NB4 (cell line): ENCODE measurements at regions not wholly inside any gene's neighbourhood (a gene's known extent, or its start where the extent isn't known, plus 50 kb on each side); places are given as distances from the start of the nearest gene placed in this dataset.
A peak's percentile ranks its signal among the peaks of the same experiment; 100 is the strongest.

ENCODE experiments used
- DNase-seq: peaks from one replicate; pipeline ENCODE4 v3.0.0; 2010; ENCODE audit warnings: low read depth
- H3K4me3 ChIP-seq: one replicate; pipeline ENCODE4 v1.5.1; 2011; ENCODE audit warnings: mild to moderate bottlenecking, low read depth, low read length, moderate library complexity
- CTCF ChIP-seq: IDR thresholded peaks from one replicate; pipeline ENCODE4 v1.5.1; 2012; ENCODE audit warnings: low read depth, low read length
- MAX ChIP-seq: IDR thresholded peaks from 2 replicates; pipeline ENCODE4 v1.6.1; 2011; ENCODE audit warnings: low read depth, low read length
- MYC ChIP-seq: IDR thresholded peaks from 2 replicates; pipeline ENCODE4 v1.6.1; 2011; ENCODE audit warnings: low read depth, low read length
- POLR2A ChIP-seq: IDR thresholded peaks from 2 replicates; pipeline ENCODE4 v1.6.1; 2011; ENCODE audit warnings: mild to moderate bottlenecking; ENCODE audit not compliant: insufficient read length; ENCODE audit errors: extremely low read depth

GRCh38 chr17:77472468-77473310 lies 331.9 kb downstream of the SEC14L1 start:
- TF ChIP-seq POLR2A (no peak), MYC (no peak), MAX (no peak), CTCF (no peak)
- H3K4me3 ChIP-seq = no peak overlapping the region
- DNase-seq = peak; percentile 37

- TF ChIP-seq CTCF (no peak), MYC (no peak), MAX (no peak), POLR2A (no peak)
- DNase-seq = no peak
- H3K4me3 ChIP-seq = no peak overlapping the region
Observed at GRCh38 chr17:77473615-77474226, 333.0 kb downstream of the SEC14L1 start.

- no peak for TF ChIP-seq POLR2A
- TF ChIP-seq MAX = no peak
- no peak for TF ChIP-seq CTCF
- TF ChIP-seq MYC = no peak
- DNase-seq = no peak
- H3K4me3 ChIP-seq = no peak overlapping the region
Observed at GRCh38 chr17:77474292-77474988, 333.7 kb downstream of the SEC14L1 start.

- DNase-seq = peak; percentile 88
- no peak overlapping the region for H3K4me3 ChIP-seq
- TF ChIP-seq CTCF = no peak
- TF ChIP-seq POLR2A = no peak
- no peak for TF ChIP-seq MAX
- no peak for TF ChIP-seq MYC
Observed at GRCh38 chr17:77475016-77475976, 334.5 kb downstream of the SEC14L1 start.

- no peak for TF ChIP-seq MAX
- TF ChIP-seq POLR2A = no peak
- TF ChIP-seq MYC = no peak
- no peak for TF ChIP-seq CTCF
- no peak overlapping the region for H3K4me3 ChIP-seq
- no peak for DNase-seq
Observed at GRCh38 chr17:77476006-77476405, 335.2 kb downstream of the SEC14L1 start.
